NB4 (cell line): ENCODE measurements at regions not wholly inside any gene's neighbourhood (a gene's known extent, or its start where the extent isn't known, plus 50 kb on each side); places are given as distances from the start of the nearest gene placed in this dataset.
"Not testable (repeated sequence)": the region's sequence is repeated elsewhere in the genome, so short reads cannot be mapped to it uniquely, and the experiment has no call there.

Experiments used
- DNase-seq: peaks from one replicate; pipeline ENCODE4 v3.0.0; 2010; ENCODE audit warnings: low read depth
- H3K4me3 ChIP-seq: one replicate; pipeline ENCODE4 v1.5.1; 2011; ENCODE audit warnings: mild to moderate bottlenecking, low read depth, low read length, moderate library complexity
- CTCF ChIP-seq: IDR thresholded peaks from one replicate; pipeline ENCODE4 v1.5.1; 2012; ENCODE audit warnings: low read depth, low read length
- MYC ChIP-seq: IDR thresholded peaks from 2 replicates; pipeline ENCODE4 v1.6.1; 2011; ENCODE audit warnings: low read depth, low read length
- POLR2A ChIP-seq: IDR thresholded peaks from 2 replicates; pipeline ENCODE4 v1.6.1; 2011; ENCODE audit warnings: mild to moderate bottlenecking; ENCODE audit not compliant: insufficient read length; ENCODE audit errors: extremely low read depth
- TF ChIP-seq, protein P1 (sequence below): IDR thresholded peaks from 2 replicates; pipeline ENCODE4 v1.6.1; 2011; ENCODE audit warnings: low read depth, low read length

DNA sequence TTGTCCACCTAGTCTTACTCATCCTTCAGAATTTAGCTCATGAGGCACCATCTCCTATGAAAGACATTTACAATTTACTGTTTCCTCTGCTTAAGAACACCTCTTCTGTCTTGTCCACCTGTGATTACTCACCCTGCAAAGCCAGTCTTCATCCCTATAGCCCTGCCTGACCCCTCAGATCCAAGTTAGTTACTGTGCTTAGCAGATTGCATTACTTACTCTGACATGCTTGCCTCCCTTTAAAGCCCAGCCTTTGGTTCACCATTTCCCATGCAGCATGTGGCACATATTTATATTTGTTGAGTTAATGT lies 60.9 kb upstream of the VCAM1 start:
- H3K4me3 ChIP-seq, result no peak overlapping the region
- no peak for DNase-seq
- TF ChIP-seq MYC (no peak), POLR2A (no peak), CTCF (no peak)
- TF ChIP-seq, protein P1, sequence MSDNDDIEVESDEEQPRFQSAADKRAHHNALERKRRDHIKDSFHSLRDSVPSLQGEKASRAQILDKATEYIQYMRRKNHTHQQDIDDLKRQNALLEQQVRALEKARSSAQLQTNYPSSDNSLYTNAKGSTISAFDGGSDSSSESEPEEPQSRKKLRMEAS, result no peak

DNA sequence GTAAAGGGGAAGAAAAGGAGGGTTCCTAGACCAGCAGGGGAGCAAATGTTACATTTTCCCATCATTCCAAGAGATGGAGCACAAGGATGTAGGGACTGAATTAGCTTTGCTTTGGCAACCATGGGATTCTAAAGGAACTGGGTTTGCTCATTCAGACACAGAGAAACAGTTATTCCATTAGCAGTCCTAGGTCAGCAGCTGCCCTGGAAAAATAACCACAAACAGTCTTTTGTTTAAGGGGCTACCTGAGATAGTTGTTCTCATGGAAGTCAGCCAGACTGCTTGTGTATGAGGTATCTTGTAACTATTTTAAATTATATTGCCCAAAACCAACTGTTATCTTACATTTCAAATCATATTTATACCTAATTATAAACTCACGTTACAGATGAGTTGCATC lies 58.4 kb upstream of the VCAM1 start:
- TF ChIP-seq POLR2A (no peak), CTCF (no peak), MYC (no peak)
- TF ChIP-seq, protein P1, result no peak
- DNase-seq, result no peak
- H3K4me3 ChIP-seq, result no peak overlapping the region

- not testable (repeated sequence) for H3K4me3 ChIP-seq, DNase-seq
Measured at GRCh38 chr1:100668494-100668893, 51.0 kb upstream of the VCAM1 start.
